HG03159 (cell line): ENCODE measurements at regions not wholly inside any gene's neighbourhood (a gene's known extent, or its start where the extent isn't known, plus 50 kb on each side); places are given as distances from the start of the nearest gene placed in this dataset.
A peak's percentile ranks its signal among the peaks of the same experiment; 100 is the strongest.

Experiments
- ATAC-seq: cut with Tn5 transposase; IDR thresholded peaks from one replicate; pipeline ENCODE4 v1.9.1; 2021; ENCODE audit warnings: mild to moderate bottlenecking, moderate library complexity; ENCODE audit not compliant: unreplicated experiment

GRCh38 chr1:191134796-191135195, 657.1 kb upstream of the BRINP3 start:
- no peak for ATAC-seq

DNA sequence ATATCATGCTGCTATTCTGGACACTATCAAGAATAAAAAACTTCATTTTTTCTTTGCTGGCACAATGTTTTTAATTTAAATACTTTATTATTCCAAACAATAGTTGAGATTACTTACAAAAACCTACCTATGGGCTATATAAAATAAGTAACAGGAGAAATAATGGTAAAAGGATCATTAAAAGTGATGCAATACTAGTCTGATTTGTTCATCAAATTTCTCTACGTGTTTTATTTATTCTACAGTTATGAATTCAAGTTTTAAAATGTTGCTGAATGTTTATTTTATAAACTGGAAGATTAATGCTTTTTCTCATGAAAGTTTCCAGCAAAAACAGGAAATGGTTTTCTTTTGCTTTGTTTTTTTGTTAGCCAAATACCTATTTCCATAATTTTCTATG, 662.4 kb upstream of the BRINP3 start:
- ATAC-seq = no peak

- no peak for ATAC-seq
Measured at GRCh38 chr1:191142748-191143147, 665.1 kb upstream of the BRINP3 start.

DNA sequence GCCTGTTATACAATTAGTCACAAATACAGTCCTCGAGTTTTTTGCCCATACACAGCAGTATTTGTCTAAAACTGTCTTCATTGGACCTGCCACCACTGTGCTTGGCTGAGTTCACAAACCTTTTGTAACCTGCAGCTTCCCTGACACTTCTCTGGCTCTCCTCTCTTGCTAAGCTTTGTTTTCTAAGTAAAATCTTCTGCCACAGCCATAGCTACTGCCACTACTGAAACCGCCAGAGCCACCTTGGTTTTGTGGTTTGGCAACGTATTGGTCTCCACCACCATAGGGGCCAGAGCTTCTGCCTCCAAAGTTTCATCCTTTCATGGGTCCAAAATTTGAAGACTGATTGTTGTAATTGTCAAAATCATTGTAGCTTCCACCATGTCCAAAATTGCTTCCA, 668.2 kb upstream of the BRINP3 start:
- no peak for ATAC-seq

GRCh38 chr1:191151321-191151807, 673.7 kb upstream of the BRINP3 start:
- no peak for ATAC-seq

DNA sequence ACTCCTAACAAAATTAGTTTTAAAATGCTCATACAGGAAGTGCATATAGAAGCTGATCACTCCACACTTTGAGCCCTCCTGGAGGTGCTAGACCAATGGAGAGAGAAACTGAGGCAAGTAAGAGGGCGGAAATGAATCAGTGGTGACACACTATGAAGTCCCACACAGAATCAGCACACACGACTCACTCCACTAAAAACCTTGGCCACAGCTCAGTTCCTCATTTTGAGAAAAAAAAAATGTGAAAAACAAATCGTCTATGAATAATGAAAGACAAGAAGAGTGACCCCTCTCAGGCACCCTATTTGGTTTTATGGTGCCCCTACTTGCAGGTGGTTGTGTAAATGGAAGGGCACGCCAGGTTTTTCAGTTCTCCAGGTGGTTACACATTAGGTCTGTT, 675.1 kb upstream of the BRINP3 start:
- ATAC-seq = no peak

GRCh38 chr1:191155178-191155577, 677.5 kb upstream of the BRINP3 start:
- no peak for ATAC-seq

- ATAC-seq = no peak
Measured at GRCh38 chr1:191160837-191161236, 683.2 kb upstream of the BRINP3 start.

DNA sequence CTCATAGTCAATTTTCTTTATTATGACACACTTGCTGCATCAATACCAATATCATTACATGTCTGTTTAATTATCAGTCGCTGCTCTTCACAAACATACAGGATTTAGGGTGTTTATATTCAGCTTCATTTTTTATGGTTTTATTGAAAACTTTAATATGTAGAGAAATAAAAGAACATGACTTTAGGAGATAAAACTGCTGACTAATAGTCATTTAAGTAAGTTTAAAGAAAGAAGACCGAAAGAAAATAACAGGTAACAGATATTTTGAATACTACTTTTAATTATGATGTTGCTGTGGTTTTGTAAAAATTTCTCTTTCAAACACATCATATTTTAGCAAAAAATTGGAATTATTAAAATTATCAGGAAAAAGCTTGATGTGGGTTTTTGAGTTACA, 685.1 kb upstream of the BRINP3 start:
- ATAC-seq = no peak

- ATAC-seq = no peak
Measured at GRCh38 chr1:191163621-191164020, 686.0 kb upstream of the BRINP3 start.

DNA sequence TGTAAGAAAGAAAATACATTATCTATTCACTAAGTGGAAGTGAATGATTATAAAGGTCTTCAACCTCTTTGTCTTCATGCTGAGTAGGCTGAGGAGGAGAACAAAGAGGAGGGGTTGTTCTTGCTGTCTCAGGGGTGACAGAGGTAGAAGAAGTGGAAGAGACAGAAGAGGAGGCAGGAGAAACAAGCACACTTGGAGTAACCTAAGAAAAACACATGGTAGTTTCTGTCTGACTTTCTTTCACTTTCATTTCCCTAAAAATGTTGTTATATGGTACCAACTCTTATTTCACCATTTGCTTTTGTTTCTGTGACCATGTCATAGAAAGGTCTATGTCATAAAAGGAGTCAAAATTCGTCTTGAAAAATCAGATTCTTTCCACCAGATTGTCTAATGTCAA, 696.6 kb upstream of the BRINP3 start:
- ATAC-seq = peak; percentile 99

DNA sequence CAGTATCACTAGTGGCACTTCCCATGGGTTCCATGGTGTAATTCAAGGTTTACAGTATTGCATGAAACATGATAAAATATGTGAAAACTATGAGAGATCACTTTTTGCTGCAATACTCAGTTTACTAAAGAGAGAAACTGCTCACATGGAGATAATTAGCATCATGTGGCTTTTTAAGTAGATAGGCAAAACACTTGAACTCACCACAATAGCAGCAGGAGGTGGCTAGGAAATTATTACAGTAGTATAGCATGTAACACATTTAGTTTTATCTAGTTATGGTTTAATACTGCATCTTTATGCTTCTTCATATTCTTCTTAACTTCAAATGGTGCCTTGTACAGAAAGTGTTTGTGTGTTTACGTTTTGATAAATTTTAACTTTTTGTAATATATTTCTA, 698.5 kb upstream of the BRINP3 start:
- ATAC-seq = no peak

GRCh38 chr1:191206513-191207207, 729.0 kb upstream of the BRINP3 start:
- no peak for ATAC-seq

DNA sequence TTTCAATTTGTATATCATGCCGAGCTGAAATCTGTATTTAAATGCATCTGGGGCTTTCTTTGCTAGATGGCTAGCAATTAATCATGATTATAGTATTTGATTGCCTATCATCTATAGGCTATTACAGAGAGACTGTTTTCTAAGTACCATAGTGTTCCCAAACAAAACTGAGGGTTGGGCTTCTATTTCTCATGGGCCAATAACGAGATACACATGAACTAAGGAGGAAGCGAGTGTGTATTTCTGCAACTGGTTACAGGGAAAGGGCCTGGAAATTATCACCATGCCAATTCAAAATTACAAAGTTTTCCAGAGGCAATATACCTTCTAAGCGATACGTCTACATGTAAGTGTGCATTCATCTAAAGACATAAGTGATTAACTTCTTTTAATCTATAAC, 744.5 kb upstream of the BRINP3 start:
- ATAC-seq = no peak

GRCh38 chr1:191240925-191241324, 763.3 kb upstream of the BRINP3 start:
- no peak for ATAC-seq

DNA sequence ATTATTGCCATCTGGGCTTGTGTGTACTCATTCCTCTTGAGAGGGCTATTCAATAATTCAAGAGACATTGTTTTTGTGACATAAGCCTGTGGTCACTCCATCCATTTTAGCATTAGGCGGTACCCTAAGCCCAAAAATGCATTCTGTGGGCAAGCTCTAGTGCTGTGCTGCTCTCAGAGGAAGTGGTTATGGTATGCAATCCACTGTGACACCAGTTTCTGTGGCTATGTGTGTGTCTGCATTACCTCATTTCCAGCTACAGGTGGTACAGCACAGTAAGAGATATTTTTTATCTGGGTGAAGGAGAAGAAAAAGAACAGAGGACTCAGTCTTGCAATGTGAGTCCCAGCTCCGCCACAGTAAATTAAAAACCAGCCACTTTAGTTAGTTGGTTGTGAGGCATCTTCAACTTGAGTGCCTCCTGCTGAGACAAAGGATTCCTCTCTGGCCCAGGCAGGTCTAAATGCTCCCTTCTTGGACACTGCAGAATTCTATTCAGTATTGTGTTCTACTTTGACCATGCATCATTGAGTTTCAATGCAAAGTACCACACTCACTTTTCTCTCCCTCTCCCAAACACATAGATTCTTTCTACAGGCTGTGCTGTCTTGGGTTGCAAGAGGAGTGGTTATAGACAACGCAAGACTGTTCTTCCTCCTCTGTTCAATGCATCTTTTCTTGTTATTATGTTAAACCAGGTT, 777.8 kb upstream of the BRINP3 start:
- no peak for ATAC-seq

- no peak for ATAC-seq
Measured at GRCh38 chr1:191256917-191257316, 779.3 kb upstream of the BRINP3 start.

DNA sequence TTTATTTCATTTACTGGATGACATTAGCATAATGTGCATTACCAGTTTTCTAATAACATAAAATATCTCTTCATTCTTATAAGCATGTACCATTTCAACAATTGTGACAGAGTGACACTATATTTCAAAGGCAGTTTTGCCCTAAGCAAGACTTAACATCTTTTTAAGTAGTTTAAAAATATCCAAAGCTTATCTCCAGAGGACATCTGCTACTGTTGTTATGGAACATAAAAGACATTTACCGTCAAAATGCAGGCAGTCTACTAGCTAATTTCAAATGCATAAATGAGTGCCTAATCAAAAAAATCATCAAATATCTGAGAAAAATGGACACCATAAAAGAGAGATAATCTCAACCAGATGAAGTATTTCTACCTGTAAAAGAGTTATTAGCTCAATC, 782.4 kb upstream of the BRINP3 start:
- no peak for ATAC-seq

DNA sequence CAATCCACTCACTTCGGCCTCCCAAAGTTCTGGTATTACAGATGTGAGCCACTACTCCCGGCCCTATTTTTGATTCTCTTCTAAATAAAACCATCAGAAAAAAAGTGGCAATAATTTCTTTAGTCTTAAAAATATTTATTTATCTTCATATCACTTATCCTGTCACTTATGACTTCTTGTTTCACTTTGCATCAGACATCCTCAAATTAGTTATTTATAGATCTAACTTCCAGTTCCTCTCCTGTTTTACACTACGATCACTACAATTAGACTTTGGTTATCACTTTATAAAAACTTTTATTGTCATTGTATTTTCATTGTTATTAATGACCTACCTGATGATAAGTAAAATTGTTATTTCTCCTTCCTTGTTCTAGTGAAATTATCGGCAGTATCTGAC, 783.4 kb upstream of the BRINP3 start:
- ATAC-seq = no peak

GRCh38 chr1:191279266-191279800, 801.7 kb upstream of the BRINP3 start:
- no peak for ATAC-seq

DNA sequence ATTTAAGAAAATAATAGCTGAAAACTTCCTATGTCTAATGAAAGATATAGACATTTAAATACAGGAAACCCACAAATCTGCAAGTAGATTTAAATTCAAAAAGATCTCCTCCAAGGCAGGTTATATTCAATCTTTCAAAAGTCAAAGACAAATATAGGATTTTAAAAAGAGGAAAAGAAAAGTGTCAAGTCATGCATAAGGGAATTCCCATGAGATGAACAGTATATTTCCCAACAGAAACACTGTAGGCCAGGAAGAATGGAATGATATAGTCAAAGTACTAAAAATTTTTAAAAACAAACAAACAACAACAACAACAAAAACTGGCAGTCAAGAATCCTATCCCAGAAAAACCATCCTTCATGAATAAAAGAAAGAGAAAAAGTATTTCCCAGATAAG, 806.5 kb upstream of the BRINP3 start:
- ATAC-seq = no peak

GRCh38 chr1:191290441-191290840, 812.8 kb upstream of the BRINP3 start:
- no peak for ATAC-seq
